HL-60 (cell line): ENCODE measurements at regions not wholly inside any gene's neighbourhood (a gene's known extent, or its start where the extent isn't known, plus 50 kb on each side); places are given as distances from the start of the nearest gene placed in this dataset.

Source experiments
- CTCF ChIP-seq: IDR thresholded peaks from one replicate; pipeline ENCODE4 v1.5.1; 2011; ENCODE audit warnings: low read length, control low read depth, inconsistent platforms; ENCODE audit not compliant: insufficient read depth
- REST ChIP-seq: IDR thresholded peaks from 2 replicates; pipeline ENCODE4 v1.6.1; 2012; ENCODE audit warnings: low read depth; ENCODE audit not compliant: insufficient replicate concordance

DNA sequence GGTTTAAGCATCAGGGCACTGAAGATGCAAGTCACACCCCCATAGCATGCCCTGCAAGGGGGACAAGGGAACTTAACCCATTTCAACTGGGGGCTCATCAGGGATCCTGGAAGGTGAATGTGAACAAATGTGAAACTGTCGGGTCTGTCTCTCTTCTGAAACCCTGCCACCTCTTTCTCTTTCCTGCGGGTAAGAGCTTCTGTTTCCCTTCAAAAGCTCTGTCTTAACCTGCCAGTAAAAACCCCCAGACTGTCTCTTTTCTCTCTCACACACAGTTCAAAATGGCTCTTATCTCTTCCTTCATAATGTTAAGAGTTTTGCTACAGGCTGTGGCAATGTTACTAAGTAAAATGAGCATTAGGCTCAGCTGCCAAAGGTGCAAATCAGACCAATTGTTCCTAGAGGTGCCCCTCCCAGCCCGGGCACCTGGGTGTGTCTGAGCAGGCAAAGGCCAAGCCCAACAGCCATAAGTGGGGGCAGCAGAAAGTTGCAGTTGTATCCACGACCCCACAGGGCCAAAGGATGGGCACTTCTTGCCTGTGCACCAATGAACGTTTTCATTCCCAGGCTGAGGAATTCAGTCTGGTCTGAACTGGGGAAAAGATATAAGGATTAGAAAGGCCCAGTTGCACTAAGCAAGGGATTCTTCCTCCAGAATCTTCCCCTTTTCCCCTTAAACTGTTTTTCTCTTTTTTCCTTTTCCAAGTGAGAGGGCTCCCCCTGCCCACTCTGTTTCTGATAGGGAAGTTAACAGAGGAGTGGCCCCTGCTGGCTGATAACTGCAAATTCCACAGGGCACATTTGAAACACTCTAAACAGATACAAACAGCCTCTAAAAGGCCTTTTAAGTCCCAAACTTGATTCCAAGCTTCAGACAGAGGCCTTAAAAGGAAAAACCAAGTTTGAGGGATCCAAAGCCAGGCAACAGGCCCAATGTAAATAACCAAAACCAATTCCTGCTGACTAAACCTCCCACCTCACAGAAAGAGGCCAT lies 113.8 kb upstream of the EPHA6 start:
- TF ChIP-seq CTCF: no peak
- TF ChIP-seq REST: no peak
